HG03558 (cell line): ENCODE measurements at regions not wholly inside any gene's neighbourhood (a gene's known extent, or its start where the extent isn't known, plus 50 kb on each side); places are given as distances from the start of the nearest gene placed in this dataset.

Experiments
- ATAC-seq: cut with Tn5 transposase; IDR thresholded peaks from one replicate; pipeline ENCODE4 v1.9.1; 2021; ENCODE audit warnings: moderate number of reproducible peaks; ENCODE audit not compliant: unreplicated experiment; ENCODE audit errors: extremely low read depth

DNA sequence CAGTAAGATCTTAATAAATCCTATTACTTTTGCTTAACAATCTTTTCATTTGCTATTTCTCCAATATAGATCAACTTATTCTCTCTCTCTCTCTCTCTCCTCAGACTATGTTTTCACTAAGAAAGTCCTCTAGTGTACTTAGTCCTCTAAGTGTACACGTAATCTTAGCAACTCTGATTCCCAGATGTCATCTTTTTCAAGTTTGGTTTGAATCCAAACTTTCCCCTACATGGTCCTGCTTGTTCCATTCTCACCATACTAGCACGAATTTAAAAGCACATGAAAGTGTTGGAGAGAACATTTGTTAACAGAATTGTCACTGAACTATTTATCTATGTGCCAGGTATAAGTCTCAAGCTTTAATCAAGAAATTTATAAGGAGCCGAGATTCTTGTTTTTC, 202.9 kb downstream of the SPRY2 start:
- ATAC-seq = no peak

DNA sequence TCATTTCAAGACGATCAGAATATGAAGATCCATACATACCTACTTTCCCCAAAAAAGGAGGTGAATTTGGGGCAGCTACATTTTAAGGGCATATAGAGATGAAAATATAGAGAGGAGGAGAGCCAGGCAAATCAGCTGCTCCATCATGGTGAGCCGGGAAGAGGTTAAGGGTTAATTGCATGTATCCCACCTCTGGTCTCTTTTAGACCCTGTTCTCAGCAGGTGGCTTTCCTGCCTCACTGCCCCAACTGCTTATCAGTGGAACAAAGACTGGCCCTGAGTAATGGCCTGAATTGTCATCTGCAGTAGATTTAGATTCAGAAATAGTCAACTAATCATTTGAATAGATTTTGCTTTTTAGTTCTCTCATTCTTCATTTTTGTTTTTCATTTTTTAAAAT, 206.6 kb downstream of the SPRY2 start:
- ATAC-seq = no peak

DNA sequence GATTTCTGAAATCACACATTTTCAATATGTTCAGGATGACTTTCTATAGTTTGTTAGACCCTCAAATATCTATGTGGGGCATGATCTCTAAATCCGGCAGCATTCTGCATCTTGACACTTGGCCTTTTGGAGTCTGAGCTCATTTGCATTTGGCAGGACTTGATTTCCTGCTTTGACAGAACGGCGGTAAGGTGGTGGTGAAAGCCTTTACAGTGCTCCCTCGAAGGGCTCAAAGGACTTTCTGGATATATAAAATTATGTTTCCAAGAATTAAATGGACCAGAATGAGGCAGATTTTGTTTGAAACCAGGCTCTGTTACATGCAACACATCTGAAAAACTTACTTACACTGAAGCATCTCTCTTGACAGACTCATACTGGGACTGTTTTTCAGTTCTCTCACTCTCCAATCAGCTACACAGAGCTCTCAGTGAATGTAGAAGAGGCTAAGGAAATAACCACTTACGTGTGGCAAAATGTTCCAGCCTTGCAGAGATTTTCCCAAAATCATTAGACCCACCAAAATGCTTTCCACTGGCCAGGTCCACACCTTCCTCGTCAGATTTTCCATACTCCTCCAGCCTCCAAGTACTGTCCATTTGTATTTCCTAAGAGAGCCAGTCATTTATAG, 207.2 kb downstream of the SPRY2 start:
- no peak for ATAC-seq

DNA sequence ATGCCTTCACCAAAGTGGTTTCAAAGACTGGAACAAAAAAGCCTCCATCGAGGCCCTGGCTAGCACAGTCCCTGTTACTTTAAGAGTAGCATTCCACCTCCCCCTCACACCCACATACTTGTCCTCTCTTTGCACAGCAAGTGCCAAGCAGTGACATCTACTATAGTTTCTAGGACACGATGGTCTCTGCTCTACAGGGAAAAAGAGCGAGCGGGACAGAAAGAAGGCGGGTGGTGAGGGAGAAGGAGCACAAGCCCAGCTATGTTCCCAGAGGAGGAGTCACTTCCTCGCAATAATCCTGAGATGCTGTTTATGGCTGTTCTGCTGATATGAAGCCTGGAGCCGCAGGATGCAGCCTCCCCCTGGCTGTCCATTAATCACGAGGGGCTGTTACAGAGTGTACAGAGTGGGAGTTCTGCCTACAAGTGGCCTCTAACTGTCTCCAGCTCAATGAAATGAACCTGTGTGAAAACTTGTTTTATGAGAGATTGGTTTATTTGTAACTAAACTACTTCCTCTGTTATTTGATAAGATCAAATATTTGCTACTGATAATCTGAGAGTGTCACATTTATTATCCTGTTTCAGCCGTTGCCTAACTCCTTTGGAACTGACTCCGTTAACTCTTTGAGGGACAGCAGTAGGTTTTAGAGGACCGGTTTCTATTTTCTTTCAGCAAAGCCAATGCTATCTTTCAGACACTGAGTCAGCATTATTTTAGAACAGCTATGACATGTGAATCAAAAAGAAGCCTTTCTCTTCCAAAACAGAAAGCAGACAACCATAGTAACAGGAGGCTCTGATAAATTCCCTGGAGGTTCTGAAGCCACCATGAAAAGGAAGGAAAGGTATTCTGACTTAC, 208.0 kb downstream of the SPRY2 start:
- no peak for ATAC-seq

DNA sequence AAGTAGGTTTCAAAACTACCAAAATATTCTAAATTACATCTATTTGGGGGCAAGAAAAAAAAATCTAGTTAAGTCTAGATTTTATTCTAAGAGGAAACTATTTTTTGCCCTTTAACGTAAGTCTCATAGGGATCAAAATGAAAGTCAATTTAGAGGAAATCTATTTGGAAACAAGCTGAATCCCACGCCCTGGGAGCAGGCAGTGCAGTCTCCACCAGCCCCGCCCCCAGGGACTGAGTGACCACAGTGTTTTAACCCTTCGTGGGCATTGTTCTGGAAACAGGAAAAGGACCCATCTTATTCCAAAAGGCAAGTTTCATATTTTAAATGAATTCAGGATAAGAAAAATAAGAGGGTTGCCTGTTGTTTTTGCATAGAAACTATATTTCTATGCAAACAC, 209.7 kb downstream of the SPRY2 start:
- ATAC-seq = no peak

GRCh38 chr13:80126389-80127068, 214.4 kb downstream of the SPRY2 start:
- no peak for ATAC-seq

DNA sequence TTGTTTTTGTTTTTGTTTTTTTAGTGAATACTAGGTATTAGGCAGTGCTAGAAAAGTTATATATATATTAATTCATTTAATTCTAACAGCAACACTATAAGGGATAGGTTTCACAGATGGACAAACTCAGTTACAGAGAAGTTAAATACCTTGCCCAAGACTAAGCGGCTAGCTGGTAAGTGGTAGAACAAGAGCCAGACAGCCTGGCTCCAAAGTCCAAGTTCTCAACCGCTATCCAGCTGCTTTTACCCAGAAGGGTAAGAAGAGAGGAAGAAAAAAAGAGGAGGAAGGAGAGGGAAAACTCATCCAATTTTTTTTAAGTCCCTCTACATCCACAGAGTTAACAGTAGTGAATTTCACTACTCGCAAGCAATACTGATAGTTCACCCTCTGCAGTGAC, 217.0 kb downstream of the SPRY2 start:
- no peak for ATAC-seq

- no peak for ATAC-seq
Measured at GRCh38 chr13:80121038-80121437, 219.9 kb downstream of the SPRY2 start.

DNA sequence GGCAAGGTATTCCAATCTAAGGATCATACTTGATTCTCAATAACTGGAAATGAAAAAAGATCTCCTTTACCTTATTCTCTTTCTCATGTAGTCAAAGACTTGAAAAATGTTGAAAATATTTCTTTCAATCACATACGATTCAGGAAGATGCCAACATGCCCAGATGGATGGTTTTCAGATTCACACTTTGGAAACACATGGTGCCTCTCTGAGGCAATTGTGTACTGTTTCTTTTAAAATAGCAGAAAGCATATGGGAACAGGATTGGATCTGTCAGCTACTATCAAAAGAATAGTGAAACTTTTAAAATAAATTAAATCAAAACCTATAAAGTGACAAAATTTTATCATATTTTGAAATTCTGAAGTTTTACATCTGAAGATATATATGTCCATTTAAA, 222.4 kb downstream of the SPRY2 start:
- ATAC-seq = no peak

DNA sequence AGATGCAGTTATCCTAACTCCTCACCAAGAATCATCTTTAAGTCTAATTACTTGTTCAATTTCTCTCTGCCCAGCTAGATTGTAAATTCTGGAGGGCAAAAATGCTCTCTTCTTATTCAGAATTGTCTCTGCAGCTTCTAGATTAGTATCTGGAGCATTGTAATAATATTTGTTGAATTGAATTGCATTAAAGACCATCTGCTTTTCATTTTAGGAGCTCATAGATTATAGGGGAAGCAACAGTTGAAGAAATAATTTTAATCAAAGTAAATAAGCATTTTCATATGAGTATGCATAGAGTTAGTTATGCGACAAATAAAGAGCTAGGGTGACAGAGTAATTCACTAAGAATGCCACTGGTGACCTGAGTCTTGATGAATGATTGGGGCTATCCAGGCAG, 222.8 kb downstream of the SPRY2 start:
- no peak for ATAC-seq

DNA sequence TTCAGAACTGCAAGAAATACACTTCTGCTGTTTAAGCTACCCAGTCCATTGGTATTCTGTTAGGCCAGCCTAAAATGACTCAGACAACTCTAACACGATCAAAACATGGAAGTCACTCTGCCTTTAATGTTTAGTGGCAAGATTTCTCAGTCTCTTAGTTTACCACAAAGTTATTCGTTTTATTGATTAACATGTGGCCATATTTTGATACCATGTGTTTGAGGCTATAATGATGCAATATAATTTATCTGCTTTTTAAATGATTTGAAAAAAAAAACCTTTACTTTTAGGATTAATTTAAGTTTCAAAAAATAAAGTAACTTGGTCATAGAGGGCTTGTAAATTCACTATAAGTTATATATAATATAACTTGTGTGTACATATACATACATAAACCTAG, 223.4 kb downstream of the SPRY2 start:
- ATAC-seq = no peak

GRCh38 chr13:80116107-80116506, 224.8 kb downstream of the SPRY2 start:
- no peak for ATAC-seq

- no peak for ATAC-seq
Measured at GRCh38 chr13:80115616-80116015, 225.3 kb downstream of the SPRY2 start.

DNA sequence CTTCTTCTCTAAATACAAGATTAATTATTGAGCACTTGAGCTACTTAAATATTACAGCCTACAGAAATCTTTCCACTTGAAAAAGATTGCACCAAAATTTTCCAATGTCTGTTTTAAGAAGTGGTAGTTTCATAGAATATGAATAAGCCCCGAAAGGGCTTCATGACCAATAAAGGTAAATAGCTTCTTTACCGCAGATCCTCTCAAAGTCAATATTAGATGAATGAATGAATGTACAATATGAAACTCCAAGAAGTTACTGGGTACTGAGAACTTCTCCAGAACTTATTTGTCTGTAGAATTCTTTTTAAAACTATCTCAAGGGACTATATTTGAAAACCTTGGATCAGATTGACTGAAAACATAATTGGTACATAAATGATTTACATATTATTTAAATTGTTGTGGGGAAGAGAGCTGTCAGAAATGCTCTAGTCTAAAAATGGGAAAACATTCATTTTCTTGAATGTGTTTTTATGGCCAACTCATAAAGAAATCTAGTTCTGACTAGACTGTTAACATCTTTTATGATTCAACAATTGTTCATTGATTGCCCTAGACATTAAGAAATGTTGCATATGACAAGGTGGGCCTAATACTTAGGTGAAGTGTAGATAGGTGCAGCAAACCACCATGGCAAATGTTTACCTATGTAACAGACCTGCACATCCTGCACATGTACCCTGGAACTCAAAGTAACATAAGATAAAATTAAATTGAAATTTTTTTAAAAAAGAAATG, 227.0 kb downstream of the SPRY2 start:
- ATAC-seq = no peak

GRCh38 chr13:80109303-80109702, 231.6 kb downstream of the SPRY2 start:
- no peak for ATAC-seq

DNA sequence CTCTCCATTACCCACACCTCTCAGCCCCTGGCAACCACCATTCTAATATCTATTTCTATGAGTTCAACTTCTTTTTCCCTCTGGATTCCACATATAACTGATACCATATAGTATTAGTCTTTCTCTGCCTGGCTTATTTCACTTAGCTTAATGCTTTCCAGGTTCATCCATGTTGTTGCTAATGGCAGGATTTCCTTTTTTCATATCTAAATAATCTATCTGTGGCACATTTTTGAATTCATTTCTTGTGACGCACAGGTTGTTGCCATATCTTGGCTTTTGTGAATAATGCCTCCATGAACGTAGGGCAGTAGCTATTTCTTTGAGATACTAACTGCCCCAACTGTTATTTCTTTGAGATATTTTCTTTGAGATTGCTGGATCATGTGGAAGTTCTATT, 235.6 kb downstream of the SPRY2 start:
- no peak for ATAC-seq

GRCh38 chr13:80101040-80101439, 239.9 kb downstream of the SPRY2 start:
- ATAC-seq = no peak

- ATAC-seq = no peak
Measured at GRCh38 chr13:80100636-80101035, 240.3 kb downstream of the SPRY2 start.

DNA sequence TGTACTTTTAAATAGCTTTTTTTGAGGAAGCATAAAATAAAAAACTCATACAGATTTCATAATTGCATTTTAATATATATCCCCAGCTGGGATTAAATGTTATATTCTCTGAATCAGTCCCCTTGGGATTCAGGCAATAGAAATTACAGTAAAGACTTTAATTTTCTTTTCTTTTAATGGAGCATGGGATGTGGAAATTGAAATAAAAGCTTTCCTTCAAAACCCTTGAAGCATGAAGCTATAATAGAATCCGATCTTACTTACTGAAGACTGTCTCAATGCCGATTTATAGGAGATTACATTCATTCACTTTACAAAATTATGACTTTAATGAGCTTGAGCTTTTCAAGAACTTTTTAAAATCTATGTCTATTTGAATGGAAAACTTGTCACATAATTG, 243.4 kb downstream of the SPRY2 start:
- ATAC-seq = no peak

DNA sequence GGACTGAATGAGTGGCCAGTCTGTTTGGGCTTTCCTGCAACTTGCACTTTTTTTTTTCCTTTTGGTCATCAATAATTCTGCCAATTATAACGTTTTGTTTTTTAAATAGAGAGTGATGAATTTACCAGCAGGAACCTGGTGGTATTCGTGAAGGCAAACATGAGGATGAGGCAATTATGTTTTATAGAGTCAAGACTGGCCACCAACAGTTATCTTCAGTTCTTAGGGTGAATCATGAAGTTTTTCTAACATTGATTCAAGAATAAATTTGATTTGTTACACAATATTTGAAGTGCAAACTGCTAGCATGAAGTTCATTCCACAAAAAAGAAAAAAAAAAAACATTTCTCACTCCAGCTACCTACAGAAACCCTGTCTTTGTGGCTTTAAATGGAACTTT, 244.5 kb downstream of the SPRY2 start:
- ATAC-seq = no peak

- ATAC-seq = no peak
Measured at GRCh38 chr13:80094526-80094925, 246.4 kb downstream of the SPRY2 start.
